WERI-Rb-1 (cell line): ENCODE measurements at regions not wholly inside any gene's neighbourhood (a gene's known extent, or its start where the extent isn't known, plus 50 kb on each side); places are given as distances from the start of the nearest gene placed in this dataset.
"Not testable (repeated sequence)": the region's sequence is repeated elsewhere in the genome, so short reads cannot be mapped to it uniquely, and the experiment has no call there.

Experiments
- DNase-seq: peaks from one replicate; pipeline ENCODE4 v3.0.0-alpha.2; 2020
- H3K27ac ChIP-seq: fragments of 250-450 bp; sonication (Bioruptor Pico); 2 replicates; pipeline ENCODE4 v1.5.1; 2020; ENCODE audit warnings: mild to moderate bottlenecking, moderate library complexity
- H3K27me3 ChIP-seq: fragments of 250-450 bp; sonication (Bioruptor Pico); 2 replicates; pipeline ENCODE4 v1.5.1; 2021; ENCODE audit warnings: mild to moderate bottlenecking, low read depth, moderate library complexity; ENCODE audit not compliant: insufficient read depth, severe bottlenecking
- H3K36me3 ChIP-seq: fragments of 250-450 bp; sonication (Bioruptor Pico); 2 replicates; pipeline ENCODE4 v1.5.1; 2020; ENCODE audit warnings: mild to moderate bottlenecking, moderate library complexity
- H3K4me3 ChIP-seq: 2 replicates; pipeline ENCODE4 v1.5.1; 2011; ENCODE audit warnings: low read depth, mild to moderate bottlenecking, control low read depth, low read length
- H3K9me3 ChIP-seq: fragments of 250-450 bp; sonication (Bioruptor Pico); 2 replicates; pipeline ENCODE4 v1.5.1; 2021; ENCODE audit warnings: mild to moderate bottlenecking, moderate library complexity; ENCODE audit not compliant: severe bottlenecking
- CTCF ChIP-seq: IDR thresholded peaks from 2 replicates; pipeline ENCODE4 v1.5.1; 2011; ENCODE audit warnings: low read depth, mild to moderate bottlenecking, control low read depth, inconsistent platforms, low read length

DNA sequence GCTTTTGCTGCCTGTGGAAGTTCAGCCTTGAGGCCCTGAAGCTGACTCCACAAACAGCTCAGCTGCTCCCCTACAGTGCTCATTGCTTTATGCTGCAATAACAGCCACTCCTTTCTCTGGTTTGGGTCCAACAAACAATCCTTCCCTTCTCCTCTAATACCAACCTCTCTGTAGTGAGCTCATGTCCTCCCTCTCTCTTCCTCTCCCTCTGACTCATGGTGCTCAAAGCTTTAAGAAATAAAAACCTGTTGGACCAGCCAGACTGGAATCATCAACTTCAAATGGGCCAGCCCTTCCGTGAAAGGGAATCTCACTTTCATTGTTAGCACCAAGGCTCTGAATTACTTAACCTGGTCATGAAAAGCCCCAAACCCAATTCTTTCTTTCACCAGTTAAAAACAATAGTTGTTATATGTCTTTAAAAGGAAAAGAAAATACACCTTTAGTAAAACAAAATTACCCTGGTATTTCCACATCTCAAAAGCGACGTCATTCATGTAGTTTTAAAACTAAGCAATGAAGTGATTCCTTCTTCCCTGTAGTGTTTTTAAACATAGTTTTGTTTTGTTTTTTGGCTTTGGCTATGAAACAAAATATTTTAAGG is 126.4 kb downstream of the DUSP6 start:
- H3K36me3 ChIP-seq = no peaks in the 10 kb centered on the region
- no peak for TF ChIP-seq CTCF
- no peaks in the 10 kb centered on the region for H3K27me3 ChIP-seq
- H3K9me3 ChIP-seq = no peaks in the 10 kb centered on the region
- DNase-seq = no peak
- no peak overlapping the region for H3K27ac ChIP-seq
- H3K4me3 ChIP-seq = no peak overlapping the region

- no peaks in the 10 kb centered on the region for H3K36me3 ChIP-seq
- H3K27me3 ChIP-seq = no peaks in the 10 kb centered on the region
- H3K9me3 ChIP-seq = no peaks in the 10 kb centered on the region
- no peak overlapping the region for H3K27ac ChIP-seq
- TF ChIP-seq CTCF = no peak
- no peak for DNase-seq
- H3K4me3 ChIP-seq = no peak overlapping the region
These were observed 126.9 kb downstream of the DUSP6 start for GRCh38 chr12:89225401-89225800.

GRCh38 chr12:89222580-89222979 is 129.7 kb downstream of the DUSP6 start:
- H3K27me3 ChIP-seq, DNase-seq, H3K27ac ChIP-seq, H3K9me3 ChIP-seq, H3K4me3 ChIP-seq, H3K36me3 ChIP-seq: not testable (repeated sequence)

DNA sequence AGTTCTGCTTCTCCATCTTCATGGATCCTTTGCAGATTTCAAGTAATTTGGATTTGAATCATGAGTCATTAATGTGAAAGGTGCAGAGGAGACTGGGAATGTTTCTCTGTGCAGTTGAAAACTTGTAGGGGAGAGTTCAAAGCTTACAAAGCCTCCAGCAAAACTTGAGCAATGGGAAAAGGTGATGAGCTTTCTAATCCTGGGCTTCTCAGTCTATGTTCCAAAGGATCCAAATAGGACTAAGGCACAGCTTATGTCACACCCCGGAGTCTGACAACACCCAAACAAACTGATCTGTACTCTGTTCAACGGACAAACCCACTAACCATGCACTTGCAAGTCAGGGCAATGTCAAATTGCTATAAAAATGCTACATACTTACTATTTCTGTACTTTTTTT is 134.8 kb downstream of the DUSP6 start:
- Histone ChIP-seq H3K27me3 (no peaks in the 10 kb centered on the region), H3K9me3 (no peaks in the 10 kb centered on the region), H3K4me3 (no peak overlapping the region), H3K36me3 (no peaks in the 10 kb centered on the region), H3K27ac (no peak overlapping the region)
- TF ChIP-seq CTCF = no peak
- no peak for DNase-seq

GRCh38 chr12:89216211-89216952 is 135.9 kb downstream of the DUSP6 start:
- DNase-seq = no peak
- no peak overlapping the region for H3K27ac ChIP-seq
- TF ChIP-seq CTCF = no peak

GRCh38 chr12:89215196-89215595 is 137.1 kb downstream of the DUSP6 start:
- Histone ChIP-seq H3K27ac (no peak overlapping the region), H3K4me3 (no peak overlapping the region), H3K36me3 (no peaks in the 10 kb centered on the region), H3K27me3 (no peaks in the 10 kb centered on the region), H3K9me3 (no peaks in the 10 kb centered on the region)
- DNase-seq = no peak
- TF ChIP-seq CTCF = no peak

More at GRCh38 chr12:89216211-89216952, 135.9 kb downstream of the DUSP6 start:
- no peaks in the 10 kb centered on the region for H3K9me3 ChIP-seq
- no peaks in the 10 kb centered on the region for H3K36me3 ChIP-seq
- H3K27me3 ChIP-seq = no peaks in the 10 kb centered on the region
- no peak overlapping the region for H3K4me3 ChIP-seq
